ENCODE measurements at regions not wholly inside any gene's neighbourhood (a gene's known extent, or its start where the extent isn't known, plus 50 kb on each side); places are given as distances from the start of the nearest gene placed in this dataset.

DNA sequence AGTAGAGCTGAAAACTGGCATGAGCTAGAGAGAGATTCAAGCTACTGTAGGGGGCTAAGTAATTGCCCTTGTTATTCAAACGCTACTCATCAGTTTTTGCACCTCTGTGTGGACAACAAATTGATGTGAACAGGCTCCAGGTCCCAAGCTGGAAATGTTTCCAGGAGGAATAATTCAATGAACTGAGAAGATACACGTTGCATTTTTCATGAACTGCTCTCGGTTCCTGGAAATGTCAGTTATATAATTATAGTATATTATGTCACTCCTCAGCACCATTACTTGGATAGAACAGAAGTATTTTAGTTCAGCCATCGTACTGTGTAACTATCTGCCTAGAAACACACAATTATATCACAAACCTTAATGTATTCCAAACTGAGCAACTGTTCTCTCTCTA, 65.9 kb upstream of the A1CF start:
- Histone ChIP-seq H3K4me2 (ENCODE audit: insufficient read depth, low read length) (no peak overlapping the region), H2AFZ (ENCODE audit: low read depth, low read length) (no peak overlapping the region), H3K9me3 (replicated peaks; ENCODE audit: control insufficient read depth, insufficient read depth, low read length) (no peaks in the 10 kb centered on the region), H3K36me3 (ENCODE audit: control insufficient read depth in 2 of 2, extremely low read depth in 1 of 2, insufficient read depth in 2 of 2, low read length in 2 of 2) (no peaks in the 10 kb centered on the region), H4K20me1 (replicated peaks; ENCODE audit: control insufficient read depth, extremely low read depth, insufficient read depth, low read length) (no peaks in the 10 kb centered on the region), H3K27ac (ENCODE audit: insufficient read depth, low read depth, low read length) (no peak overlapping the region), H3K4me1 (ENCODE audit: control insufficient read depth, extremely low read depth, insufficient read depth, low read length) (no peaks in the 10 kb centered on the region), H3K4me3 (replicated peaks in 1 of 3; ENCODE audit: insufficient read depth in 1 of 3, low read depth in 1 of 3, low read length in 3 of 3) (no peak overlapping the region), H3K79me2 (ENCODE audit: control insufficient read depth, insufficient read depth, low read length) (no peaks in the 10 kb centered on the region), H3K9ac (replicated peaks; ENCODE audit: extremely low read depth, insufficient read depth, low read length) (no peak overlapping the region), H3K9me1 (replicated peaks; ENCODE audit: control insufficient read depth, extremely low read depth, insufficient read depth, low read length) (no peaks in the 10 kb centered on the region), H3K27me3 (ENCODE audit: control insufficient read depth in 2 of 2, insufficient read depth in 2 of 2, low read length in 2 of 2) (no peaks in the 10 kb centered on the region)
- CTCF ChIA-PET, result no interaction called here
- TF ChIP-seq EZH2 (IDR thresholded peaks at IDR 0.05; ENCODE audit: borderline replicate concordance, low read depth, low read length, severe bottlenecking) (no peak), POLR2A (IDR thresholded peaks at IDR 0.05; ENCODE audit: low read depth, low read length) (no peak), POLR2AphosphoS5 (IDR thresholded peaks at IDR 0.05; ENCODE audit: insufficient read depth, low read depth, low read length) (no peak), GATA2 (IDR thresholded peaks at IDR 0.05; ENCODE audit: insufficient read depth, insufficient read length, low read depth, low read length) (no peak), FOS (IDR thresholded peaks at IDR 0.05; ENCODE audit: borderline replicate concordance, insufficient read depth, low read length) (no peak), JUN (IDR thresholded peaks at IDR 0.05; ENCODE audit: borderline replicate concordance, insufficient read depth, insufficient read length, low read depth) (no peak)
- TF ChIP-seq, protein P1, sequence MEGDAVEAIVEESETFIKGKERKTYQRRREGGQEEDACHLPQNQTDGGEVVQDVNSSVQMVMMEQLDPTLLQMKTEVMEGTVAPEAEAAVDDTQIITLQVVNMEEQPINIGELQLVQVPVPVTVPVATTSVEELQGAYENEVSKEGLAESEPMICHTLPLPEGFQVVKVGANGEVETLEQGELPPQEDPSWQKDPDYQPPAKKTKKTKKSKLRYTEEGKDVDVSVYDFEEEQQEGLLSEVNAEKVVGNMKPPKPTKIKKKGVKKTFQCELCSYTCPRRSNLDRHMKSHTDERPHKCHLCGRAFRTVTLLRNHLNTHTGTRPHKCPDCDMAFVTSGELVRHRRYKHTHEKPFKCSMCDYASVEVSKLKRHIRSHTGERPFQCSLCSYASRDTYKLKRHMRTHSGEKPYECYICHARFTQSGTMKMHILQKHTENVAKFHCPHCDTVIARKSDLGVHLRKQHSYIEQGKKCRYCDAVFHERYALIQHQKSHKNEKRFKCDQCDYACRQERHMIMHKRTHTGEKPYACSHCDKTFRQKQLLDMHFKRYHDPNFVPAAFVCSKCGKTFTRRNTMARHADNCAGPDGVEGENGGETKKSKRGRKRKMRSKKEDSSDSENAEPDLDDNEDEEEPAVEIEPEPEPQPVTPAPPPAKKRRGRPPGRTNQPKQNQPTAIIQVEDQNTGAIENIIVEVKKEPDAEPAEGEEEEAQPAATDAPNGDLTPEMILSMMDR (IDR thresholded peaks at IDR 0.05; ENCODE audit: extremely low read depth in 1 of 2, insufficient read depth in 1 of 2, low read depth in 1 of 2, low read length in 2 of 2), result no peak
- TF ChIP-seq, protein P2, sequence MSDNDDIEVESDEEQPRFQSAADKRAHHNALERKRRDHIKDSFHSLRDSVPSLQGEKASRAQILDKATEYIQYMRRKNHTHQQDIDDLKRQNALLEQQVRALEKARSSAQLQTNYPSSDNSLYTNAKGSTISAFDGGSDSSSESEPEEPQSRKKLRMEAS (IDR thresholded peaks at IDR 0.05; ENCODE audit: insufficient read depth, insufficient read length), result no peak
- dilution Hi-C loops (cut with MboI; ENCODE audit: extremely low pct_ligation_motif_present, low sequenced_read_pairs), result no loop called here
- intact Hi-C loops (cut with micrococcal nuclease), result no loop called here
- FAIRE-seq (no peak), DNase-seq (ENCODE audit: low read depth, low spot score) (no peak)
- BruUV-seq (replicated peaks), result no TSS peak
- POLR2A ChIA-PET, result no interaction called here

Measured in endothelial cell of umbilical vein (primary cell).